Kidney (tissue), 13 donors: ENCODE measurements at regions not wholly inside any gene's neighbourhood (a gene's known extent, or its start where the extent isn't known, plus 50 kb on each side); places are given as distances from the start of the nearest gene placed in this dataset.

ENCODE experiments used
- DNase-seq, 5 donors: peaks; one replicate each; pipeline ENCODE4 v3.0.0-alpha.2; 2013 to 2020
- FAIRE-seq: peaks from 2 replicates; lab custom pipeline; 2012; peaks lifted over from hg19 to GRCh38; lab: Jason Lieb, UNC
- H3K27ac ChIP-seq, 2 donors: one replicate each; pipeline ENCODE4 v1.7.0; 2013; ENCODE audit warnings: low read depth in 2 of 2, low read length in 2 of 2, inconsistent platforms in 1 of 2
- H3K27me3 ChIP-seq: one replicate; pipeline ENCODE4 v1.7.1; 2013; ENCODE audit warnings: low read length, inconsistent platforms; ENCODE audit not compliant: control insufficient read depth, insufficient read depth
- H3K36me3 ChIP-seq, 3 donors: one replicate each; pipeline versions ENCODE4 v1.7.0 to v1.7.1; 2013; ENCODE audit warnings: low read length in 3 of 3, control low read depth in 1 of 3, inconsistent platforms in 1 of 3; ENCODE audit not compliant: insufficient read depth in 3 of 3, control insufficient read depth in 2 of 3
- H3K4me1 ChIP-seq, 3 donors: one replicate each; pipeline versions ENCODE4 v1.7.0 to v1.7.1; 2013; ENCODE audit warnings: low read length in 3 of 3, inconsistent platforms in 1 of 3, low read depth in 1 of 3; ENCODE audit not compliant: control insufficient read depth in 2 of 3, insufficient read depth in 2 of 3
- H3K4me3 ChIP-seq, 3 donors: one replicate each; pipeline versions ENCODE4 v1.7.0 to v1.8.1; 2013; ENCODE audit warnings: low read length in 3 of 3, control low read depth in 1 of 3, inconsistent platforms in 1 of 3
- H3K9ac ChIP-seq, 3 donors: one replicate each; pipeline versions ENCODE4 v1.7.0 to v1.7.1; 2013; ENCODE audit warnings: low read length in 3 of 3, control low read depth in 1 of 3, inconsistent platforms in 1 of 3
- H3K9me3 ChIP-seq, 3 donors: one replicate each; pipeline versions ENCODE4 v1.7.0 to v1.7.1; 2013; ENCODE audit warnings: low read length in 3 of 3, control low read depth in 1 of 3, inconsistent platforms in 1 of 3; ENCODE audit not compliant: control insufficient read depth in 2 of 3, insufficient read depth in 1 of 3
- CTCF ChIP-seq: IDR thresholded peaks from 3 replicates; pipeline ENCODE4 v1.5.1; 2012; ENCODE audit warnings: mild to moderate bottlenecking, moderate library complexity, borderline replicate concordance; ENCODE audit not compliant: insufficient read depth; ENCODE audit errors: extremely low read depth
- intact Hi-C: fragments of 100-400 bp; cut with DNase I; formaldehyde crosslinking; loops from one replicate; pipeline ENCODE4 v1.11.1; 2022
- donor health status: control.
- donor health status: control.
- donor health status: control.
- donor health status: control.
- donor health status: control.
- donor health status: DM: yes; HTN: yes; CAD: no.
- donor health status: Normal renal cell carcinoma (clear cell type).

GRCh38 chr1:175890958-175891357 is 147.6 kb upstream of the TNR start:
- FAIRE-seq (no peak), DNase-seq (no peak)
- Histone ChIP-seq H3K27ac (no peak overlapping the region), H3K9ac (no peak overlapping the region), H3K27me3 (no peaks in the 10 kb centered on the region), H3K36me3 (no peaks in the 10 kb centered on the region), H3K4me3 (no peak overlapping the region), H3K9me3 (no peaks in the 10 kb centered on the region), H3K4me1 (no peaks in the 10 kb centered on the region)
- intact Hi-C loops = no loop called here
- no peak for TF ChIP-seq CTCF

- Histone ChIP-seq H3K4me3 (no peak overlapping the region), H3K9me3 (no peaks in the 10 kb centered on the region), H3K27ac (no peak overlapping the region), H3K9ac (no peak overlapping the region), H3K36me3 (no peaks in the 10 kb centered on the region), H3K4me1 (no peaks in the 10 kb centered on the region), H3K27me3 (no peaks in the 10 kb centered on the region)
- DNase-seq (no peak), FAIRE-seq (no peak)
- TF ChIP-seq CTCF = no peak
- intact Hi-C loops = no loop called here
Observed at GRCh38 chr1:175889848-175890247, 146.5 kb upstream of the TNR start.

GRCh38 chr1:175888996-175889395 is 145.6 kb upstream of the TNR start:
- Histone ChIP-seq H3K27ac (no peak overlapping the region), H3K4me3 (no peak overlapping the region), H3K9me3 (no peaks in the 10 kb centered on the region), H3K36me3 (no peaks in the 10 kb centered on the region), H3K4me1 (no peaks in the 10 kb centered on the region), H3K27me3 (no peaks in the 10 kb centered on the region), H3K9ac (no peak overlapping the region)
- FAIRE-seq (no peak), DNase-seq (no peak)
- intact Hi-C loops = no loop called here
- no peak for TF ChIP-seq CTCF

GRCh38 chr1:175887981-175888428 is 144.6 kb upstream of the TNR start:
- TF ChIP-seq CTCF = peak; percentile 75

More at GRCh38 chr1:175887981-175888428, 144.6 kb upstream of the TNR start:
- Histone ChIP-seq H3K4me1 (no peaks in the 10 kb centered on the region), H3K27me3 (no peaks in the 10 kb centered on the region), H3K36me3 (no peaks in the 10 kb centered on the region), H3K27ac (no peak overlapping the region), H3K4me3 (no peak overlapping the region), H3K9me3 (no peaks in the 10 kb centered on the region), H3K9ac (no peak overlapping the region)
- FAIRE-seq = no peak
- intact Hi-C loops = no loop called here
- DNase-seq = peak in 4 of 5 donors; percentile 75 to 85 (median 78)
